Left lung (tissue), 4 donors: ENCODE measurements at regions not wholly inside any gene's neighbourhood (a gene's known extent, or its start where the extent isn't known, plus 50 kb on each side); places are given as distances from the start of the nearest gene placed in this dataset.

Source experiments
- ATAC-seq: fragments of 200-7000 bp; cut with Tn5 transposase; one replicate; pipeline ENCODE4 v1.9.1; 2020; ENCODE audit warnings: moderate library complexity
- DNase-seq, 4 donors: peaks; one replicate each; pipeline ENCODE4 v3.0.0-alpha.2; 2013 to 2020
- H3K27ac ChIP-seq, 2 donors: fragments of 200-600 bp; sonication (generic) in 1 of 2; one replicate each; pipeline versions ENCODE4 v1.5.0 to v1.8.0; 2020 to 2021
- H3K27me3 ChIP-seq, 2 donors: fragments of 200-600 bp; sonication (generic) in 1 of 2; one replicate each; pipeline versions ENCODE4 v1.5.0 to v1.8.0; 2020 to 2021
- H3K36me3 ChIP-seq, 2 donors: fragments of 200-600 bp; sonication (generic) in 1 of 2; one replicate each; pipeline versions ENCODE4 v1.5.0 to v1.8.0; 2020 to 2021
- H3K4me1 ChIP-seq, 2 donors: fragments of 200-600 bp; one replicate each; pipeline ENCODE4 v1.8.0; 2021
- H3K4me3 ChIP-seq, 2 donors: fragments of 200-600 bp; sonication (generic) in 1 of 2; one replicate each; pipeline versions ENCODE4 v1.5.0 to v1.8.0; 2020 to 2021; ENCODE audit warnings: mild to moderate bottlenecking in 1 of 2
- H3K9me3 ChIP-seq, 2 donors: fragments of 200-600 bp; sonication (generic) in 1 of 2; one replicate each; pipeline versions ENCODE4 v1.5.0 to v1.8.0; 2020 to 2021
- intact Hi-C, 2 donors: fragments of 100-400 bp; cut with DNase I; formaldehyde crosslinking; loops; one replicate each; pipeline versions ENCODE4 v1.11.2 to v1.14.2; 2022
- TF ChIP-seq, protein P1 (sequence below), 2 donors: fragments of 200-600 bp; sonication (generic) in 1 of 2; IDR thresholded peaks; one replicate each; pipeline versions ENCODE4 v1.5.0 to v1.8.0; 2021; ENCODE audit warnings: antibody characterized with exemption in 2 of 2
- donor health status: DM: no; HTN: yes; CAD: no.
- donor health status: DM: no; HTN: no; CAD: no.

GRCh38 chr9:106718936-106719335 is 144.0 kb upstream of the ZNF462 start:
- intact Hi-C loops: no loop called here
- Histone ChIP-seq H3K4me1 (no peaks in the 10 kb centered on the region), H3K27ac (no peak overlapping the region), H3K9me3 (no peaks in the 10 kb centered on the region), H3K36me3 (no peaks in the 10 kb centered on the region), H3K4me3 (no peak overlapping the region), H3K27me3 (no peaks in the 10 kb centered on the region)
- TF ChIP-seq, protein P1, sequence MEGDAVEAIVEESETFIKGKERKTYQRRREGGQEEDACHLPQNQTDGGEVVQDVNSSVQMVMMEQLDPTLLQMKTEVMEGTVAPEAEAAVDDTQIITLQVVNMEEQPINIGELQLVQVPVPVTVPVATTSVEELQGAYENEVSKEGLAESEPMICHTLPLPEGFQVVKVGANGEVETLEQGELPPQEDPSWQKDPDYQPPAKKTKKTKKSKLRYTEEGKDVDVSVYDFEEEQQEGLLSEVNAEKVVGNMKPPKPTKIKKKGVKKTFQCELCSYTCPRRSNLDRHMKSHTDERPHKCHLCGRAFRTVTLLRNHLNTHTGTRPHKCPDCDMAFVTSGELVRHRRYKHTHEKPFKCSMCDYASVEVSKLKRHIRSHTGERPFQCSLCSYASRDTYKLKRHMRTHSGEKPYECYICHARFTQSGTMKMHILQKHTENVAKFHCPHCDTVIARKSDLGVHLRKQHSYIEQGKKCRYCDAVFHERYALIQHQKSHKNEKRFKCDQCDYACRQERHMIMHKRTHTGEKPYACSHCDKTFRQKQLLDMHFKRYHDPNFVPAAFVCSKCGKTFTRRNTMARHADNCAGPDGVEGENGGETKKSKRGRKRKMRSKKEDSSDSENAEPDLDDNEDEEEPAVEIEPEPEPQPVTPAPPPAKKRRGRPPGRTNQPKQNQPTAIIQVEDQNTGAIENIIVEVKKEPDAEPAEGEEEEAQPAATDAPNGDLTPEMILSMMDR (IDR thresholded peaks at IDR 0.05): no peak
- ATAC-seq (peak; percentile 27), DNase-seq (no peak)

DNA sequence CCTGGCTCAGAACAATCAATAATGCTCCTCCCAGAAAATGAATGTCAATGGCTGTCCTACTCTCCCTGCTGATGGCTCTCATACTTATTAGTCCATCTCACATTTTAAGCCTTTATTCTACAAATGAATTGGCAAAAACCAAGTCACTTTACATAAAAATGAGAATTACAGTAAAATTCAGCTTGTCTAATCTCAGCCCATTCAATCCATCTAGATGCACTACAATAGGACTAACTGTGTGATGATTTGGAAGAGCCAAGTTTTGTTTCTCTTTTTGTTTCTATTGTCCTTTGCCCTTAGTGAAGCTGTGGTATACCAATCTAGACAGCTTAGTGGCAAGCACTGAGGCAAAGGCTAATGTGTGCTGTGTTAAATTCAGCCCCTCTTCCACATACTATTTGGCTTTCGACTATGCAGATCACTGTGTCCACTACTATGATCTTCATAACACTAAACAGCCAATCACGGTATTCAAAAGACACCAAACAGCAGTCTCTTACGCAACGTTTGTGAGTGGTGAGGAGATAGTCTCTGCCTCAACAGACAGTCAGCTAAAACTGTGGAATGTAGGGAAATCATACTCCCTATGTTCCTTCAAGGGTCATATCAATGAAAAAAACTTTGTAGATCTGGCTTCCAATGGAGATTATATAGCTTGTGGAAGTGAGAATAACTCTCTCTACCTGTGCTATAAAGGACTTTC is 140.8 kb upstream of the ZNF462 start:
- TF ChIP-seq, protein P1 (IDR thresholded peaks at IDR 0.05): no peak
- DNase-seq: no peak

GRCh38 chr9:106723926-106724325 is 139.0 kb upstream of the ZNF462 start:
- H3K27ac ChIP-seq: no peak overlapping the region
- ATAC-seq (no peak), DNase-seq (peak in 2 of 4 donors; percentile 48 to 56)
- H3K27me3 ChIP-seq: no peaks in the 10 kb centered on the region
- no peak overlapping the region for H3K4me3 ChIP-seq
- H3K36me3 ChIP-seq: no peaks in the 10 kb centered on the region
- no peaks in the 10 kb centered on the region for H3K9me3 ChIP-seq
- intact Hi-C loops: no loop called here
- TF ChIP-seq, protein P1 (IDR thresholded peaks at IDR 0.05): no peak
- no peaks in the 10 kb centered on the region for H3K4me1 ChIP-seq

More for the DNA sequence above, 140.8 kb upstream of the ZNF462 start:
- intact Hi-C loops: no loop called here
- H3K9me3 ChIP-seq: no peaks in the 10 kb centered on the region
- no peak for ATAC-seq
- no peaks in the 10 kb centered on the region for H3K27me3 ChIP-seq
- H3K27ac ChIP-seq: no peak overlapping the region
- H3K4me1 ChIP-seq: no peaks in the 10 kb centered on the region
- H3K36me3 ChIP-seq: no peaks in the 10 kb centered on the region
- H3K4me3 ChIP-seq: no peak overlapping the region

DNA sequence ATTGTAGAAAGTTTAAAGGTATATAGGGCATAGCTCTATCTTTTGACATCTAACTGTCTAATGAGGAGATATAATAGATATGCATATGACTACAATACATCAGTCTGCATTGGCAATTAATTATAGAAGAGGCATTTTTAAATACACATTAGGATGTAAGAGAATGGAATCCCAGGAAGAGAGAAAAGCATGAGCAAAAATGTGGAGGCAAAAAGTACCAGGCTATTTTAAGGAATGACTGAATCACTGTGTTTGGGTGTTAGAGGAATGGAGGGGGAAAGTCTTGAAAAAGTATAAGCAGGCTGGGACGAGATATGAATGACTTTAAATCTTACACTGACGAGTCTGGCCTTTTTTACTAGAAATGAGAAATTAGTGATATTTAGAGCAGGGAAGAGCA is 138.4 kb upstream of the ZNF462 start:
- Histone ChIP-seq H3K36me3 (no peaks in the 10 kb centered on the region), H3K27ac (no peak overlapping the region), H3K4me3 (no peak overlapping the region), H3K9me3 (no peaks in the 10 kb centered on the region), H3K27me3 (no peaks in the 10 kb centered on the region), H3K4me1 (no peaks in the 10 kb centered on the region)
- intact Hi-C loops: no loop called here
- ATAC-seq (no peak), DNase-seq (no peak)
- TF ChIP-seq, protein P1 (IDR thresholded peaks at IDR 0.05): no peak

- DNase-seq (peak in 1 of 4 donors; percentile 47), ATAC-seq (no peak)
- TF ChIP-seq, protein P1 (IDR thresholded peaks at IDR 0.05): no peak
- H3K4me3 ChIP-seq: no peak overlapping the region
- H3K27me3 ChIP-seq: no peaks in the 10 kb centered on the region
- intact Hi-C loops: no loop called here
- no peaks in the 10 kb centered on the region for H3K4me1 ChIP-seq
- no peaks in the 10 kb centered on the region for H3K36me3 ChIP-seq
- no peaks in the 10 kb centered on the region for H3K9me3 ChIP-seq
- no peak overlapping the region for H3K27ac ChIP-seq
Observed at GRCh38 chr9:106726070-106726815, 136.7 kb upstream of the ZNF462 start.
